C4-2B (cell line): ENCODE measurements at regions not wholly inside any gene's neighbourhood (a gene's known extent, or its start where the extent isn't known, plus 50 kb on each side); places are given as distances from the start of the nearest gene placed in this dataset.

Experiments
- H3K27ac ChIP-seq: fragments of 450-650 bp; 2 replicates; pipeline ENCODE4 v1.5.1; 2017
- CTCF ChIP-seq: fragments of 450-650 bp; conservative IDR thresholded peaks from 2 replicates; pipeline ENCODE4 v1.5.1; 2017; ENCODE audit warnings: mild to moderate bottlenecking
- ZFX ChIP-seq: fragments of 450-650 bp; IDR thresholded peaks from 2 replicates; pipeline ENCODE4 v1.6.1; 2017

GRCh38 chr18:66735933-66736332, 132.0 kb upstream of the CDH19 start:
- no peak overlapping the region for H3K27ac ChIP-seq
- TF ChIP-seq ZFX (no peak), CTCF (no peak)

DNA sequence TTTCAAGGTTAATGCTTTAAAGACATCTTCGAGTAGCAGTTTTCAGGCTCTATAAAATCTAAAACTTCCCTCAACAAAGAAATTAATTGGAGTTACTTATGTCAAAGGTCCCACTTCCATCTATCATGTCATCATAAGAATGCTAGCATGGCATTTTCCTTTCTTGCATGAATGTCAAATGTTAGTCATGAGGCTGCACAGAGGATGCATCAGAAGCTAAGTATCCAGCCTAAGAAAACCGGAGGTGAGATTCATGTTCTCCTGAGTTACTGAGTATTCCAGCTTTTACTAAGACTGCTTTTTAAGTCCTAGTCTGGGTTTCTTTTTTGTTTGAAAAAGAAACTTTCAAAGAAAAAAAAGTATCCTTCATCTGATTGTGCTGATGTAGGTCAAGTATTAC, 130.6 kb upstream of the CDH19 start:
- TF ChIP-seq ZFX (no peak), CTCF (no peak)
- H3K27ac ChIP-seq = no peak overlapping the region

DNA sequence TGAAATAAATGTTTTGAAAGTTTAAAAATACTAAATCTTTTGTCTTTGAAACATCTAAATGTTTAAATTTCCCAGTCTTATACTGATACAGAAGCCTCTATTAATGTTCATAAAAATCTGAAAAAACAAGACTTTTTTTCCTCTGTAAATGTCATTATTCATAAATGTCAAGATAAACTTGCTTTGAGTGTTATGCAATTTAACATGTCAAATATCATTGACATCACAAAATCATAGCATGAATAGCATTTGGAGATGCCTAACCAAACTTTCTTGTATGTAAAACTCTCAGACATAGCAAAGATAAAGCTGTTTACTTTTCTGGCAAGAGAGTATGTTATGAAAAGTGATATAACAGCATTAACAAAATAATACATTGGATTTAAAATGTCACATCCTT, 128.0 kb upstream of the CDH19 start:
- TF ChIP-seq ZFX (no peak), CTCF (no peak)
- H3K27ac ChIP-seq = no peak overlapping the region

- no peak overlapping the region for H3K27ac ChIP-seq
- TF ChIP-seq CTCF (no peak), ZFX (no peak)
Observed at GRCh38 chr18:66729442-66730239, 125.8 kb upstream of the CDH19 start.

DNA sequence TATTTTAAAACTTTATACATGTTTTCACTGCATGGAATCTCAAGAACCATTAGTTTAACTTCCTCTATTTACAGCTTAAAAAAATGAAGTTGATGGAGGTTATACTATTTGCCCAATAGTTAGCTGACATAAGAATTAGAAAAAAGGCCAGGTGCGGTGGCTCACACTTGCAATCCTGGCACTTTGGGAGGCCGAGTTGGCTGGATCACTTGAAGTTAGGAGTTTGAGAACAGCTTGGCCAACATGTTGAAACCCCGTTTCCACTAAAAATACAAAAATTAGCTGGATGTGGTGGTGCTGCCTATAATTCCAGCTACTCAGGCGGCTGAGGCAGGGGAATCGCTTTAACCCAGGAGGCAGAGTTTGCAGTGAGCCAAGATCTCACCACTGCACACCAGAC, 125.1 kb upstream of the CDH19 start:
- TF ChIP-seq CTCF = no peak
- TF ChIP-seq ZFX = no peak
- H3K27ac ChIP-seq = no peak overlapping the region

- no peak overlapping the region for H3K27ac ChIP-seq
- no peak for TF ChIP-seq CTCF
- TF ChIP-seq ZFX = no peak
Observed at GRCh38 chr18:66727991-66728390, 124.1 kb upstream of the CDH19 start.

GRCh38 chr18:66724664-66725356, 120.9 kb upstream of the CDH19 start:
- no peak overlapping the region for H3K27ac ChIP-seq
- TF ChIP-seq ZFX (no peak), CTCF (no peak)
